HG02623 (cell line): ENCODE measurements at regions not wholly inside any gene's neighbourhood (a gene's known extent, or its start where the extent isn't known, plus 50 kb on each side); places are given as distances from the start of the nearest gene placed in this dataset.

ENCODE experiments used
- ATAC-seq: cut with Tn5 transposase; IDR thresholded peaks from one replicate; pipeline ENCODE4 v1.9.1; 2021; ENCODE audit warnings: moderate library complexity; ENCODE audit not compliant: unreplicated experiment

DNA sequence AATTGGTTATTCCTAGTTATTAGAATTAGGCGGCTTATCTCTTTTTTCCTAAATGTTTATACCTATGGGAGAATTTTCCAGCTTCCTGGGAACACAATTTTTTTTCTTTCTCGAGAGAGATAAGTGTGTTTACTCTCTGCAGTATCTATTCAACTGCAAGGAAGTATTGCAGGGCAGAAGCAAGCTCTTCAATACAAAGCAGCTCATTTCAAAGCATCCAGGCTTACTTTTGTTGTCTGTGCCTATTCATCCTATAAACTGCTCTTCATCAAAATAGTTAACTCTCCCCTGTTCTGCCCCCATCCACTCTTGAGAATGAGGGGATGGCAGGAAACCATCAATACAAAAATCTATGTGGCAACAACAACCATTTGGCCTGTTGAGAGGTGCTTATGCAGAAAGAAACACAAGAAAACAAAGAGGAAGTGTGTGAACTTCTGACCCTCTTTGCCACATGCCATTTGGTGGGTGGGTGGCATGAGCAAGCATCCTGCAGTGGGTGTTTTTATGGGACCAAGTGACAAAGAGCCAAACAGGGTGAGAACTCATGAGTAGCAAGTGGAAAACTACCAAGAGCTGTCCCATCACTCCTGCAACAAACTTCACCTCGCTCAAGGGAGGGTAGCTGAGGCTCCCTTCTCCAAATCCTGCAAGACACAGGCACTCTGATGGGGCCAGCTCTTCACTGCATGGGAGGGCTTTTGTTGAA is 50.6 kb upstream of the MRPS6 start:
- no peak for ATAC-seq

DNA sequence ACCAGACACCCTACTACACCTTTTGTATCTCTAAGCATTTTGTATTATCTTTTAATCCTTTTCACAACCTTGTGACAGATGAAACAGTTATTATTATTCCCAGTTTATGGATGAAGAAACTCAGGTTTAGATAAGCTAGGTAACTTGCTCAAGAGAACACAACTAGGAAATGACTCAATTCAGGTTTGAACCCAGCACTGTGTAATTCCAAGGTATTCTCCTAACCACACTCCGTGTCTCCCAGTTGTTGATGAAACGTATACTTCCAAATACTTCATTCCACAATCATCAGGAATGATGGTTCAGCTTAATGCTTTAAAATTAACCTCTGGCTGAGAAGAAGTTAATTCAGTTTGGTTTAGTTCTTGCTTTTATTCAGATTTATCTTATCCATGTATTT is 51.7 kb upstream of the MRPS6 start:
- no peak for ATAC-seq

DNA sequence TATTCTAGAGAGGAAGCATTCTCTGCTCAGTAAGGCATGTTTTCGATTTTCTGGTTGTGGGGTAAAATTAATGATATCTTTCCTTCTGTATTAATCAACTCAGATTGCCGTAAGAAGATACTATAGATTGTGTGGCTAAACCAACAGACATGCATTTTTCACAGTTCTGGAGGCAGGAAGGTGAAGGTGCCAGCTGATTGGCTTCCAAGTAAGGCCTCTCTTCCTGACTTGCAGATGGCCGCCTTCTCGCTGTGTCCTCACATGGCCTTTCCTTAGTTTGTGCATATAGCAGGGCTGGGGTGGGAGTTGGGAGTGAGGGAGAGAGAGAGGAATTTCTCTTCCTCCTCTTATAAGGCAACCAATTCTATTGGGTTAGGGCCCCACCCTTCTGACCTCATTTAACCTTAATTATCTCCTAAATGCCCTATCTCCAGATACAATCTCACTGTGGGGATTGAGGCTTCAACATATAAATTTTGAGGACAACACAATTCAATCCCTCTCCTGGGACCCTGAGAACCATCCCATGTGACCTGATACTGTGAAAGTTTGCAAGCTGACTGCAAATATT is 52.3 kb upstream of the MRPS6 start:
- ATAC-seq, result no peak

DNA sequence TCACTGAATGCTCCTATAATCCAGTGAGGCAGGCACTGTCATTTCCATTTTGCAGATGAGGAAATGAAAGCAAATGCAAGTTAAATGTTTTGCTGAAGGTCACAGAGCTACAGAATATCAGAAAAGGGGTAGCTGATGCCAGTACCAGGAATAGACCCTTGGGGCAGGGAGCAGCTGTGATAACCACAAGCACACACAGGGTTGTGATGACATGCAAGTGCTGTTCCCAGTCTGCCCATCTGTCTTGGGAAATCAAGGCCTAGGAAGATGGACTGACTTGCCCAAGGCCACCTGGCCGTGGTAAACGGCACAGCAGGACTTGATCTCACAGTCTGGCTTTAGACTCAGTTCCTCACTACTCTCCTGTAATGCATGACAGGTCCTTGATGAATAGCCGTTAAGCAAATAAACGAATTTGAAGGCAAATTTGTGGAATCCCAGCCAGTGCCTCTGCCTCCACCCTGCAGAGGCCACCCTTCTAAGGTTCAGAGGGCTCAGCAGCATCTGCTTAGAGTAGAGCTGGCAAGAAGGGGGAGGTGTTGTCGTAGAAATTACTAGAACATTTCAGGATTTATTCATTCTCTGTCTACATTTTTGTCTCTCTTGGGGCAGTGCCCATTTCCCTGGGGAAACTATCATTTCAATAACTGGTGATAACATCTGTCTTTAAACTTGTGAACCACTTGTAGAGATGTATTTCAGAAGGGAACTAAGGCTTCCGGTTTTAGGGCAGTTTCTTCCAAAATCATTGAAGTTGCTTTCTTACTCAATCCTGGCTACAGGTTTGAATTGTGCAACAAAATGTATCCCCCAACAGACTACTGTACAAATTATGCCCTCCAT is 53.2 kb upstream of the MRPS6 start:
- ATAC-seq, result peak; percentile 39

DNA sequence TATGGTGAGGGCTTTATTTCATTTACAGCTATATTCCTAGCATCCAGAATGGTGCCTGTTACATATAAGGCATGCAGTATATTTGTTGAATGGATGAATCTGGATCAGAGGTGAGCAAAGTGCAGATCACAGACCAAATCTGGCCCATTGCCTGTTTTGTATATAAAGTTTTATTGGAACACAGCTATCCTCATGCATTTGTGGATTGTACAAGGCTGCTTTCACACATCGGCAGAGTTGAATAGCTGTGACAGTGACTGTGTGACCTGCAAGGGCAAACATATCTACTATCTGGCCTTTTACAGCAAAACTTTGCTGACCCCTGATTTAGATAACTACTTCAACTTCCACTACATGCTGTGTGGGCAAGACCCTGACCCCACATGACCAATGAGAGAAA is 54.0 kb upstream of the MRPS6 start:
- no peak for ATAC-seq

DNA sequence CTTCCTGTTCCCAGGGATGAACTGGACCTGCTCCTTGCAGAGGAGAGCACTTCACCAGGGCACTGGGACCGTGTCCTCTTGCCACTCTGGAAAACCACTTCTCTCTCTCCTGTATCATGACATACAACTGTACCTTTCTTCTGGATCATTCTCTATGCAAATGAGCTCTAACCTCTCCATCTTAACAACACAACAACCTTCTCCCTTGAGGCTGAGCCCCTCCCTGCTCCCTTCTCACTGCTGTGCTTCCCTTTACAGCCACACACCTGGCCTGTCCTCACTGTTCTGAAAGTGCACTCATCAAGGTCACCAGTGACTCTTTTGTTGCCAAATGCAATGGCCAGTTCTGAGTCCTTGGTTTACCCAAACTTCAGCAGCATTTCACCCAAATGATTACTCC is 54.5 kb upstream of the MRPS6 start:
- no peak for ATAC-seq

DNA sequence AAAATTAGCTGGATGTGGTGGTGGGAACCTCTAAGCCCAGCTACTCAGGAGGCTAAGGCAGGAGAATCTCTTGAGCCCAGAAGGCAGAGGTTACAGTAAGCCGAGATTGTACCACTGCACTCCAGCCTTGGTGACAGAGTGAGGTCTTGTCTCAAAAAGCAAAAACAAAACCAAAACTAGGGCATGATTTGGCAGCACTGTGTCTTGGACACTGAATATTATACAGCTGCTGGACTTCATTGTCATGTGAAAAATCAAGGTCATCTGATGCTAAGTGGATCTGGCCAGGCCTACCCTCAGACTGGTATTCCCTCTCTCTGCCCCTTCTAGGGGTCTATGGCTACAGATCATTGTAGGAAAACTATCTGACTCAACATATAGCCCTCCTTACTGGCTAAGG is 55.2 kb upstream of the MRPS6 start:
- no peak for ATAC-seq

DNA sequence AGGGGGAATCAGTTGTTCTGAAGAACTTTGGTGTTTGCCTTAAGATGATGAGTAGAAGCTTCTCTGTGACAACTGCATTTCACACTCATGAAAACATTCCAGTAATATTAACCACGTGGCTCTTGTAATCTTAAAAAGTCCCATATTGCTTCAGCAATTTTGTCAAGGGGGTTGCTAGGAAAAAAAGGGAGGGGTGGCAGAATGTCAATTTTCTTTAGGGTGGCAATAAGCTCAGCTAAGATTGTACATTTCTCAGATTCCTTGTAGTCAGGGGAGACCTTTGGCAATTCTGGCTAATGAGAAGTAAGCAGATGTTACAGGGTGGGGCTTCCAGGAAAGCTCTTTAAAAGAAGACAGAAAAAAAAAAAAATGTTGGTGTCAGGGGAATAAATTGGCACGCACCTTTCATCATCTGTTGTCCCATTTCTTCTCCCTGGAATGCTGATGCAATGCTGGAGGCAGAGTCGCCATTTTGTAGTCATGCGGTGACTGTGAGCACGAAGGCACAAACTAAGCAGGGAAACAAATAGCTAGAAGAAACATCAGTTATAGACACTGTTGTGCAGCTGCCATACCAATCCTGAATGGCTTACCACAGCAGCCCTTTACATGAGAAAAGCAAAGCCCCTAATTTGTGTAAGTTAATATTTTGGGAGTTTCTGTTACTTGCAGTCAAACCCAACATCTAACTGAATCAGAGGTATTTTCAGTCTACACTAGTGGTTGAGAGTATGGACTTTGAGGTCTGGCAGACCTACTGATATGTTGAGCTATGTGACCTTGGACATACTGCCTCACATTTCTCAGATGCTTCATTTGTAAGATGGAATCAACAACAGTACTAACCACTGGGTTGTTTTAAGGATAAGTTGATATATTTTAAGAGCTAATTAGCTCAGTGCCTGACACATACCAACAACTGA is 56.1 kb upstream of the MRPS6 start:
- ATAC-seq, result peak; percentile 44

DNA sequence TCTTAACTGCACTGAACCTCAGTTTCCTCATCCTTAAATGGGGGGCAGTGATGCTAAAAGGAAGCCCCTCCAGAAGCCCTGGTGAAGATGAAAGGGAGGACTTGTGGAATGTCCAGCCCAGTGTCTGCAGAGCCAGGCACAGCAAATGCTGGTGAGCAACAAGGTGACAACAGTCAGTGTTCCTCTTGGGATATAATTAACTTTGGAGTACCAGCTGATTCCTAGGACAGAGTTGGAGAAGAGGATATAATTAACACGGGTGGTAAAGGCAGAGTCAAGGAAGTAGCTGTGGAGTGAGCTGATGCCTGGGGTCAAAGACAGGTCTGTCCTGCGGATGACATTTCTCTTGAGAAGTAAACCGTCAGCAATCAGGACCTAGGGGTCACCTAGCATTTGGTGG is 60.7 kb upstream of the MRPS6 start:
- ATAC-seq, result no peak

DNA sequence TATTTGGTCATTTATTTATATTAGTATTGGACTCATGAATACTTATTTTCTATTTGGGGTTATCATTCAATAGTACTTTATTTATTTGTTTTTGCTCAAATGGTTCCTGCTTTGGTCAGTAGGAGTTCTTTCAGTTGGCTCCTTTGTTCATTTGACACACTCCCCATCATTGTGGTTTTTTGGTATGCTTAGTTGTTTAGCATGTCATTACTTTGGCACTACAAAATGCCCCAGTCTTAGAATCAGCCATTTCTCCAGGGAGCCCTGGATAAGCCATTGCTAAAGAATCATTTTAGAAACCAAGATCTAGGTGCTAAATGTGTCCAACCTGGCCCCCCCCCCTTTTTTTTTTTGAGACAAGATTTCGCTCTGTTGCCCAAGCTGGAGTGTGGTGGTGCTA is 61.7 kb upstream of the MRPS6 start:
- ATAC-seq, result no peak

DNA sequence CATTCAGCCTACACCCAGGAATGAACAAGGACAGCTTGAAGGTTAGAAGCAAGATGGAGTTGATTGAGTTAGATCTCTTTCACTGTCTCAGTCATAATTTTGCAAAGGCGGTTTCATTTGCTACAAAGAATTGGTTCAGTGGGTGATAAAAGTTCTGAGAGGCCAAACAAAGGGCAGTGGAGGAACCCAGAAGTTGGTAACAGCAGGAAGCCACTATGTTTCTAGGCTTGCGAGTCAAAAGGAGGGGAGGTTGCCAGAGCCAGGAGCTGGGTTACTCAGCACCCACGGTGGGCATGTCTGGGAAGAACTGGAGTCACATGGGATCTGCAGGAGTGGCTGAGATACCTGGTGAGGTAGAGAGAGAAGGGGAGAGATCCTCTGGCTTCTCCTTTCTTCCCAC is 64.2 kb upstream of the MRPS6 start:
- no peak for ATAC-seq

DNA sequence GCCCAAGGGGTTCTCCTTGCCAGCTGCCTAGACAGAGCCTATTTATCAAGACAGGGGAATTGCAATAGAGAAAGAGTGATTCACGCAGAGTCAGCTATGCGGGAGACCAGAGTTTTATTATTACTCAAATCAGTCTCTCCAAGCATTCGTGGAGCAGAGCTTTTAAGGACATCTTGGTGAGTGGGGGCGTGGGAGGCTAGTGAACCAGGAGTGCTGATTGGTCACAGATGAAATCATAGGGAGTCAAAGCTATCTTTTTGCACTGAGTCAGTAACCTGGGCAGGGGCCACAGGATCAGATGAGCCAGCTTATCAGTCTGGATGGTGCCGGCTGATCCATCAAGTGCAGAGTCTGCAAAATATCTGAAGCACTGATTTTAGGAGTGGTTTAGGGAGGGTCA is 64.8 kb upstream of the MRPS6 start:
- no peak for ATAC-seq

DNA sequence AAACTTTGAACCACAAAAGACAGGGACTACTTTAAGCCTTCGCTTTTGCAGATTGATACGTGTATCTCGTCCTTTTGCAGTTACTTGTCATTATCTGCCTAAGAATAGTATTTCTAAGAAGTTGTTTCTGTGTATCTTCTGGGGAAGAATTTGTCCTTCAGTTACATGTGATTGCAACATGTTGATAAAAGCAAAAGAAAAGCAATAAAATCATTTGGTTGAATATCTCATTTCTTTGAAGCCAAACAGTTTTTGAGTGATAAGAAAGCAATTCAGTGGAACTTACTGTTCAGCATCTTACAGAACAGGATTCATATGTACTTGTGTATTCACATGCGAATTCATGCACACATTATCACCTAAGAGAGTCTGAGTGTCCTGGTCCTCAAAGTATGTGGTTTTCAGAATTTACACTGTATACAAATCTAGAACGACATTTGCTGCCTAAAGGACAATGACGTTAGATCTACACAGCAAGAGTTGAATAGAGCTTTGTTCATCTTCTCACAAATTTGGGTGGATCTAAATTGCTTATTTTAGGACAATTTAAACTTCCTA is 66.7 kb upstream of the MRPS6 start:
- ATAC-seq, result no peak

DNA sequence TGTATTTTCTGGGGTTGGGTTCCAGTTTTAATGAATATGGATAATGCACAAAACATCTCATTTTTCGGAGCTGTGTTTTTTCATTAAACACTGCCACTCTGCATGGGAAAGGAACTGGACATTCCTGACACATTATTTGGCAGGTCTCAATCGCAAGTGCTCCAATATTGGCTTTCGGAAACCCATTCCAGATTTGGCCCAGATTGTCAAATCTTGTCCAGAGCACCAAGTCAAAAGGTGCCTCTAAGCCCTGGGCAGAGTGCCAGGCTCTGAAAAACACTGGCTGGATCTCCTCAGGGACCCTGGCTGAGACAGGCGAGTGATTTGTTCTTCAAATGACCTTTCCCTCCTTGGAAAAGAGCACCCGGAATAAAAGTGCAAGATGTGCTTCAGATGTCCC is 68.4 kb upstream of the MRPS6 start:
- no peak for ATAC-seq

DNA sequence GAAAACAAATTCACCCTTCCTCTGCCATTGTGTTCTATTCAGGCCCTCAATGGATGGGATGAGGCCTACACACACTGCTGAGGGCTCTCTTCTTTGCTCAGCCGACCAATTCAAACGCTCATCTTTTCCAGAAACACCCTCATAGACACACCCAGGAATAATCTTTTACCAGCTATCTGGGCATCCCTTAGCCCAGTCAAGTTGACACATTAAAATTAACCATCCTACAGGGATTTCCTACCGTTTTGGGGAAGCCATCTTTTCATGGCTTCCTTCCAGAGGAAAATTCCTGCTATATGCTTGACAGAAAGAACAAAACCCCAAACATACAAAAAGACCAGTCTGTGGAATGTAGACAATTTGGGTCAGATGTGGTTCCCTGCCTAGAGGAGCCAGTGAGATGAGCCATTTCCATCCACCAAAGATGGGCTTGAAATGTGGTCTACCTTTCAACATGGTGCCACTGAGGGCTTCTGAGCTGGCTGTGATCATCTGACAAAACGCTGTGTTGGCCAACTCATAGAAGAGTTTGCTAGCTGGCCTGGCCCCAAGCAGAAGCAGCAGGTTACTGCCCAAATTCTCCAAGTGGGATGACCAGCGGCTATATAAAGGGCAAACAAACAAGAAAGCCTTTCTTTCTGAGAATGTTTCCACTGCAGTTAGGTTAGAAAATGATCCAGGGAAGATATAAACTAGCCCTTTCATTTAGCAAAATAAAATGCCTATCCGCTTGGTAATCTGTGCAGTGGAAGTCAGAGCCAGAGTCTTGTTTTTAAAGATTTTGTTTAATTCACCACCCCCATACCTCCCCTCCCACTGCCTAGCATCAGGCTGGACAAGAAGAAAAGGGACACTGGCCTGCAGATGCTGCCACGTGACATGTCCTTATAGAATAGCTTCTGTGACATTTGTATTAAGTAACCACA is 69.1 kb upstream of the MRPS6 start:
- ATAC-seq, result no peak

DNA sequence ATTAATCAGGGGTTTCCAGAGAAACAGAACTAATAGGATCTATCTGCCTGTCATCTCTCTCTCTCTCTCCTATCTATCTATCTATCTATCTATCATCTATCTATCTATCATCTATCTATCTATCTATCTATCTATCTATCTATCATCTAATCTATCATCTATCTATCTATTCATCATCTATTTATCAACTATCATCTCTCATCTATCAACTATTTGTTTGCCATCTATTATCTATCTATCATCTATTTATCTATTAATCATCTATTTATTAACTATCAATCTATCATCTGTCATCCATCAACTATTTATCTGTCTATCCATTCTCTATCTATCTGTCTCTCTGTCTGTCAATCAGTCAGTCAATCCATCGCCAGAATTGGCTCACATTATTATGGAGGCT is 70.0 kb upstream of the MRPS6 start:
- ATAC-seq, result no peak

DNA sequence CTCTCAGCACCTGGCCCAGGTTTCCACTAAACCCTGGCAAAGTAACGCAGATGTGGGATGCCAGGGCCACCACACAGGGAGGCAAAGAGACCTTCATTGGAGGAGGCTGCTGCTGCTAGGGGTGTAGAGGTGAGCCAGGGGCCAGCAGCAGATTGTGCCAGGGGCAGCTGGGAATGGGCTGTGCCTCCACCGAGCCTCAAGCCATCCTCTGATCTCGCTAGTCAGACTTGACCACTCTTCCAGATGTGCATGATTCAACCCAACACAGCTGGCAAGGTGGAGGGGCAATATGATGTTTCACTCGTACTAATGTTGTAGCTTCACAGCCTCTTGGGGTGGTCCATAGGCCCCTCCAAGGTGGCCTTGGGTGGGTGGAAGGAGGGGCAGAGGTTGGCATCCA is 73.0 kb upstream of the MRPS6 start:
- no peak for ATAC-seq

DNA sequence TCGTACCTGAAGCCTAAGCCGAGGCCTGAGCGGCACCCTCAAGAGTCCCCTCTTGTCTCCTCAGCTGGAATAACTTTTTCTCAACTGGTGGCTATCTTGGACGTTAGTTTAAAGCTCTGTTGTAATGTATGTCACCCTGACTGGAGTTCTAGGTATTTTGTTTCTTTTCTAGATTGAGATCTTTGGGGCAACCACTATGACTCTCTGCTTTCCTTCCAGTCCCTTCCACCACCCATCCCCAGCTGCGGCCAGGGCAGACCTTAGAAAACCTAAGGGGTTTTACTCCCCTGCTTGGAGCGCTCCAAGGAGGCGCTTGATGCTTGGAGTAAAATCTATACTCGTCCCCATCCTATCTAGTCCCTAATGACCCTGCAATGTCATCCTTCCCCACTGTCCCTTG is 74.6 kb upstream of the MRPS6 start:
- no peak for ATAC-seq

DNA sequence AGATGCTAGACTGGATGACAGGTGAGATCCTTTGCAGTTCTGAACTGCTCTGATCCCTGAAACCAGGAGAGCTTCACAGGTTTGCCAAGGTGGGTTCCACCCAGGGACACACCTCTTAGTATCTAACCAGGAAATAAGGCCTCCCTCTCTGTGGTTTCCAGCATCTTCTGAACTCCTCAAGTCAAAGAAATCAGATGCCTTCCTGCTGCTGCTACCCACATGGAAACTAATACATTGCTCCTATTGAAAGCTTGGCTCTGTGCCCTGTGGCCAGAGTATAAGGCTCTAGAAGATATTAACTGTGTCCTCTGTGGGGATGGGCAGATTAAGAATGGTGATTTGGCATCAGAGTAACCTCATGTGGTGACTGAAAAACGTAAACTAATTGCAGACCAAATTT is 75.0 kb upstream of the MRPS6 start:
- ATAC-seq, result no peak

DNA sequence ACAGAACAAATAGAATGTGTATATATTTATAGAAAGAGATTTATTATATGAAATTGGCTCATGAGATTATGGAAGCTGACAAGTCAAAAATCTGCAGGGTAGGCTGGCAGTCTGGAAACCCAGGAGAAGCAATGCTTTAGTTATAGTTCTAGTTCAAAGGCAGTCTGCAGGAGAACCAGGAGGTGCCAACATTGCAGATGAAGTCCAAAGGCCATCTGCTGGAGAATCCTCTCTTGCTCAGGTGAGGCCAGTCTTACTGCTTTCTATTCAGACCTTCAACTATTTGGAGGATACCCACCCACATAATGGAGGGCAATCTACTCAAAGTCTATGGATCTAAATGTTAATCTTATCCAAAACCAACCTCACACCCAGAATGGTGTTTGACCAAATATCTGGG is 75.9 kb upstream of the MRPS6 start:
- ATAC-seq, result no peak
